WI38 (cell line): ENCODE measurements at regions not wholly inside any gene's neighbourhood (a gene's known extent, or its start where the extent isn't known, plus 50 kb on each side); places are given as distances from the start of the nearest gene placed in this dataset.

Experiments
- H3K4me3 ChIP-seq: 2 replicates; pipeline ENCODE4 v1.5.1; 2011; ENCODE audit warnings: low read depth, mild to moderate bottlenecking, control low read depth, low read length
- CTCF ChIP-seq: IDR thresholded peaks from 2 replicates; pipeline ENCODE4 v1.5.1; 2012; ENCODE audit warnings: low read depth, mild to moderate bottlenecking, control low read depth, low read length

GRCh38 chr10:33557313-33557712 lies 222.8 kb upstream of the NRP1 start:
- no peak overlapping the region for H3K4me3 ChIP-seq
- TF ChIP-seq CTCF, result no peak

- no peak for TF ChIP-seq CTCF
- no peak overlapping the region for H3K4me3 ChIP-seq
Measured at GRCh38 chr10:33556620-33557019, 222.2 kb upstream of the NRP1 start.

GRCh38 chr10:33556103-33556502 lies 221.6 kb upstream of the NRP1 start:
- no peak for TF ChIP-seq CTCF
- no peak overlapping the region for H3K4me3 ChIP-seq

- no peak overlapping the region for H3K4me3 ChIP-seq
- TF ChIP-seq CTCF, result no peak
Measured at GRCh38 chr10:33553748-33554571, 219.5 kb upstream of the NRP1 start.

- TF ChIP-seq CTCF, result no peak
- H3K4me3 ChIP-seq, result no peak overlapping the region
Measured at GRCh38 chr10:33552290-33552689, 217.8 kb upstream of the NRP1 start.

GRCh38 chr10:33550811-33551210 lies 216.3 kb upstream of the NRP1 start:
- TF ChIP-seq CTCF, result no peak
- no peak overlapping the region for H3K4me3 ChIP-seq

- H3K4me3 ChIP-seq, result no peak overlapping the region
- TF ChIP-seq CTCF, result no peak
Measured at GRCh38 chr10:33547976-33548375, 213.5 kb upstream of the NRP1 start.
